Ascending aorta (tissue), 2 donors: ENCODE measurements at regions not wholly inside any gene's neighbourhood (a gene's known extent, or its start where the extent isn't known, plus 50 kb on each side); places are given as distances from the start of the nearest gene placed in this dataset.

ENCODE experiments used
- DNase-seq, 2 donors: peaks; one replicate each; pipeline ENCODE4 v3.0.0-alpha.2; 2019; ENCODE audit warnings: low spot score in 2 of 2
- H3K27ac ChIP-seq, 2 donors: fragments of 200-600 bp; sonication (generic); one replicate each; pipeline ENCODE4 v1.5.1; 2016 to 2017; ENCODE audit warnings: mild to moderate bottlenecking in 1 of 2
- H3K27me3 ChIP-seq: fragments of 200-600 bp; sonication (generic); one replicate; pipeline ENCODE4 v1.5.1; 2017
- H3K36me3 ChIP-seq, 2 donors: fragments of 200-600 bp; sonication (generic); one replicate each; pipeline ENCODE4 v1.5.1; 2016
- H3K4me1 ChIP-seq, 2 donors: fragments of 200-600 bp; sonication (generic); one replicate each; pipeline ENCODE4 v1.5.1; 2016 to 2017; ENCODE audit warnings: mild to moderate bottlenecking in 1 of 2
- H3K4me3 ChIP-seq, 2 donors: fragments of 200-600 bp; sonication (generic); one replicate each; pipeline ENCODE4 v1.5.1; 2016 to 2017; ENCODE audit warnings: mild to moderate bottlenecking in 1 of 2
- H3K9me3 ChIP-seq, 2 donors: fragments of 200-600 bp; sonication (generic); one replicate each; pipeline ENCODE4 v1.5.1; 2016
- CTCF ChIP-seq, 3 experiments: fragments of 200-600 bp in 2 of 3; fragments of 450-650 bp in 1 of 3; sonication (generic) in 2 of 3; IDR thresholded peaks; one replicate each; pipeline ENCODE4 v1.5.1; 2016 to 2019; ENCODE audit warnings: antibody characterized with exemption in 3 of 3, mild to moderate bottlenecking in 1 of 3, moderate library complexity in 1 of 3
- intact Hi-C: fragments of 100-400 bp; cut with DNase I; formaldehyde crosslinking; loops from one replicate; pipeline ENCODE4 v1.15.1; 2023

- no peak overlapping the region for H3K4me3 ChIP-seq
- no peaks in the 10 kb centered on the region for H3K4me1 ChIP-seq
- DNase-seq, result no peak
- no peaks in the 10 kb centered on the region for H3K36me3 ChIP-seq
- intact Hi-C loops, result no loop called here
- no peak for TF ChIP-seq CTCF (IDR thresholded peaks at IDR 0.05)
- H3K9me3 ChIP-seq, result no peaks in the 10 kb centered on the region
- H3K27ac ChIP-seq, result no peak overlapping the region
- H3K27me3 ChIP-seq, result no peaks in the 10 kb centered on the region
Measured at GRCh38 chr10:131766096-131766495, 134.7 kb upstream of the PPP2R2D start.

- DNase-seq, result no peak
- intact Hi-C loops, result no loop called here
- Histone ChIP-seq H3K36me3 (no peaks in the 10 kb centered on the region), H3K9me3 (no peaks in the 10 kb centered on the region), H3K4me1 (no peaks in the 10 kb centered on the region), H3K4me3 (no peak overlapping the region), H3K27ac (no peak overlapping the region), H3K27me3 (no peaks in the 10 kb centered on the region)
- no peak for TF ChIP-seq CTCF (IDR thresholded peaks at IDR 0.05)
Measured at GRCh38 chr10:131767716-131768115, 133.1 kb upstream of the PPP2R2D start.

- DNase-seq, result no peak
- no peaks in the 10 kb centered on the region for H3K9me3 ChIP-seq
- no peaks in the 10 kb centered on the region for H3K27me3 ChIP-seq
- no peaks in the 10 kb centered on the region for H3K36me3 ChIP-seq
- intact Hi-C loops, result no loop called here
- no peaks in the 10 kb centered on the region for H3K4me1 ChIP-seq
- no peak for TF ChIP-seq CTCF (IDR thresholded peaks at IDR 0.05)
- H3K4me3 ChIP-seq, result no peak overlapping the region
- H3K27ac ChIP-seq, result no peak overlapping the region
Measured at GRCh38 chr10:131769571-131770410, 131.0 kb upstream of the PPP2R2D start.

- Histone ChIP-seq H3K9me3 (no peaks in the 10 kb centered on the region), H3K27me3 (no peaks in the 10 kb centered on the region), H3K4me3 (no peak overlapping the region), H3K27ac (no peak overlapping the region), H3K36me3 (no peaks in the 10 kb centered on the region), H3K4me1 (no peaks in the 10 kb centered on the region)
- DNase-seq, result no peak
- no peak for TF ChIP-seq CTCF (IDR thresholded peaks at IDR 0.05)
- intact Hi-C loops, result no loop called here
Measured at GRCh38 chr10:131770946-131771633, 129.7 kb upstream of the PPP2R2D start.

GRCh38 chr10:131771634-131772358, 129.0 kb upstream of the PPP2R2D start:
- intact Hi-C loops, result no loop called here
- Histone ChIP-seq H3K9me3 (peaks cover 2 to 4% of the 10 kb centered on the region in 2 donors), H3K27ac (no peak overlapping the region), H3K27me3 (no peaks in the 10 kb centered on the region), H3K4me1 (no peaks in the 10 kb centered on the region), H3K4me3 (no peak overlapping the region), H3K36me3 (no peaks in the 10 kb centered on the region)
- TF ChIP-seq CTCF (IDR thresholded peaks at IDR 0.05), result no peak
- DNase-seq, result peak in 1 of 2 donors; percentile 62
